ENCODE measurements at regions not wholly inside any gene's neighbourhood (a gene's known extent, or its start where the extent isn't known, plus 50 kb on each side); places are given as distances from the start of the nearest gene placed in this dataset.

- TF ChIP-seq POLR2AphosphoS5 (IDR thresholded peaks at IDR 0.05; ENCODE audit: borderline replicate concordance, low read depth, low read length): no peak
- TF ChIP-seq EZH2 (IDR thresholded peaks at IDR 0.05): no peak
These were observed 223.3 kb downstream of the CBLN1 start for GRCh38 chr16:49058382-49058781.
